Dermis blood vessel endothelial cell (primary cell): ENCODE measurements at regions not wholly inside any gene's neighbourhood (a gene's known extent, or its start where the extent isn't known, plus 50 kb on each side); places are given as distances from the start of the nearest gene placed in this dataset.

Source experiments
- DNase-seq: peaks from one replicate; pipeline ENCODE4 v3.0.0; 2010

DNA sequence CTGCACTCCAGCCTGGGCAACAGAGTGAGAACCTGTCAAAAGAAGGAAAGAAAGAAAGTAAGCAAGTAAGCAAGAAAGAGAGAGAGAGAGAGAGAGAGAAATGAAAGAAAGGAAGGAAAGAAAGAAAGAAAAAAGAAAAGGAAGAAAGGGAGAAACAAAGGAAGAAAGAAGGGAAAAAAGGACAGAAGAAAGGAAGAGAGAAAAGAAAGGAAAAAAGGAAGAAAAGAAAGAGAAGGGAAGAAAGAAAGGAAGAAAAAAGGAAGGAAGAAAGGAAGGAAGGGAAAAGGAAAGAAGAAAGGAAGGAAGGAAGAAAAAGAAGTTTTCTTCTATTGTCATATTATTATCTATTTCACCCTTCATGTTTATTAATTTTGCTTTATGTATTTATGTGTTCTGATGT, 251.1 kb upstream of the CD180 start:
- no peak for DNase-seq

DNA sequence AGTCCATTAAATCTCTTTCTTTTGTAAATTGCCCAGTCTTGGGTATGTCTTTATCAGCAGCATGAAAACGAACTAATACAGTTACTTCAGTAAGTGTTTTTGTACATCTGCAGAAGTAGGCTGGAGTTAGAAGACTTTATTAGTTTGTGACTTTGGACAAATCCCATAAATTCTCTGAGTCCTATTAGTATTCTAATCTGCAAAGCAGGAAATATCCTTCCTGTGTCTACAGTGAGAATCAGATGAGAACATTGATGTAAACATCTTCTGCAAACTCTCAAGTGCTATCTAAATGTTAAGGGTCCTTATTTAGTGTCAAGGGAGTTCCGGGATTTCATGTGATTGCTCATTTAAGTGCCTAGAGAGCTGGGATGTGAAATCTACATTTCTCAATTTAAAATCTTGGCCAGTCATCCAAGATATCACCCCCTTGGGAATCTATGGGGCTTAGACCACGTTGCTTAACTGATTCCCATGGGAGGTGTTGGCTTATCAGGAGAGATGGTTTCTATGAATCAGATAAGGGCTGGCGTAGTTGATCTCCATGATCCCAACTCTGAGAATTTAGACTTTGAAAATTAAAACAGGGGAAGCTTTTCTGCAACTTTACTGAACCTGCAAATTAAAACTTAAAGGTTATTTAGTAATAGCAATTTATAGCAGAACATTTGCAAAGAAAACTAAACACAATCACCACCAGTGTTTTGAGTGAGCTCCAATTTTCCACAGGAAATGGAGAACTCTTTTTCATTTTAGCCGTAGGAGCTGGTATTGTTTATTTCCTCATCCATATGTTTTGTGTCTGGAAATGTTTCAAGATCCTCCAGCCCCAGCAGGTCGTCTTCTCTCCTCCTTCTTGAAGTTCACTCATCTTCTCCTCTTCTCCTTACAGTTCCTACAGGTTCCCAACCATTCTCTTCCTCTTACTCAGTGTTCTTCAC, 241.6 kb upstream of the CD180 start:
- DNase-seq, result peak; percentile 41

DNA sequence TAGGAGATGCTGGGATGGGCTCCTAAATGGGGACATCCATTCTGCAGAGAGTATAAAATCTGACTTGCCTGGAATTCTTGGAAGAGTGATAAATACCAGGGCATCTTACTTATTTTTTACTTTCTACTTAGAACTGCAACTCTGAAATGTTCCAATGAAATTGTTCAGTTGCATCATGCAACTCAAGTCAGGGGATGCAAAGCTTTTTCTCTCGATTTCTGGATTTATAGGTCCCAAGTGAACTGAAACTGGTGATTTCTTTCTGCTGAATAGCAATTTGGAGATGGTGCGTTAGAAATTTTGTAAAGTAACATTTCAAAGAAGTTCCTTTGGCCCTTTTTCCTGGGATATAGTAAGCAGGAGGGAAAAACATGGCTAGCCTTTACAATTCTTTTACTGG, 238.4 kb upstream of the CD180 start:
- DNase-seq, result no peak

DNA sequence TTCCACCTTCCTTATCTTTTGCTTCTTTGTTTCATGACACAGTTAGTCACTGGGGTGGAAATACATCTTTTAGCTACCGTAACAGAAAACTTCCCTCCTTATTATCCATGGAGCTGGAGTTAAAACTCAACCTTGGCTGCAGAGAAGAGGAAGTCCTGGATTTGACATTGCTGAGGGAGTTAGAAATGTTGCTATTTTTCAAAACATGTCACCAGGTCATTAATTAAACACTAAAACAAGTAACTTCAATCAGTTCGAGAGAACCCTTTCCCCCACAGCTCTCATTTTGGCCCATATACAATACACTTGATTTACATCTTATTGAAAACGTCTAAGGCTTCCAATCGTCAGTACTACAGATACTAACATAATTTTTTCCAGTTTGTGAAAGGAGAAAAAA, 237.9 kb upstream of the CD180 start:
- DNase-seq, result no peak

DNA sequence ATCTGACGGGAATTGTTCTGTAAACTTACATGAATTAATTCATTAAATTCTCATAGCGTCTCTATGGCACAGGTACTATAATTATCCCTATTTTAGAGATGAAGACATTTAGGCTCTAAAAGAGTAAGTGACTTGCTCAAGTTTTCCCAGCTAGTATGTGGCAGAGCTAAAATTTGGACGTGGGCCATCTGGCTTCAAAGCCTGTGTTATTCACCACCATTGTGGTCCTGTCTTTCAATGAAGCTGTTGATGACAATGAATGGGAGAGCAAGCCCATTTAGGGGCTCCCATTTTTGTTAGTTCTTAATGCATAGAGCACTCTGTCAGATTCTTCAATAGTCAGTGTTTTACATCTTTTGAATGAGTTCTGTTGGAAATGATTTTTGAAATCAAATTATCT, 236.0 kb upstream of the CD180 start:
- peak; percentile 8 for DNase-seq

DNA sequence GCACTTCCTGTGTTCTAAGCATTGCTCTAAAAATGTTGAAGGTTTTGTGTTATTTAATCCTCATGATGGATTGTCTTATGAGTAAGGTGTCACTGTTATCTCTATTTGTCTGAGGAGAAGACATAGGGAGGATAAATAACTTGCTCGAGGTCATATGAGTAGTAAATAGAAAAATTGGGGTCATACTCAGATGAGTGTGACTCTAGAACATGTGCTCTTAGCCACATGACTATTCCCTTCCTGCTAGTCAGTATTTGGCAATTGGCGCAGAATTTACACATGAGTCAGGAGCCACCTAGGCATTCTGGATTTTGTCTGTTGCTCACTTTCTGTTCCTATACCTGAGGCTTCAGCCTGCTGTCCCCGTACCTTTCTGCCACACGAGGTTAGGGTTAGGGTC, 234.6 kb upstream of the CD180 start:
- no peak for DNase-seq

DNA sequence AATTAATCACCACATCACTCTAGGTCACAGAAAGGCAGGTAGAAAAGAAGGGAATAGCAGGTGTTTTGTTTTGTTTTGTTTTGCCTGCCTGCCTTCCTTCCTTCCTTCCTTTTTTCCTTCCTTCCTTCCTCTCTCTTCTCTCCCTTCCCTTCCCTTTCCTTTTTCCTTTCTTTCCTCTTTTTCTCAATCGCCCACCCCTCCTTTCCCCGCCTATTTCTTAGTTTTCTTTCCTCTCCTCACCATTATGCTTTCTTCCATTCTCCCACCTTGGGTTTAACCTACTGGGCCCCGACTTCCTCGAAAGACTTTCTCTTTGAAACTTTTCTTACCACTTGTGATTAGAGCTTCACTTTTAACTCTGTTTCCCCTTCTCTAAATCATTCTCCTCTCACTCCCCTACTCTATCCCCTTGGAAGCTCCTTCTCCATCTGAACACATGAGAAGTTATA, 231.3 kb upstream of the CD180 start:
- no peak for DNase-seq

DNA sequence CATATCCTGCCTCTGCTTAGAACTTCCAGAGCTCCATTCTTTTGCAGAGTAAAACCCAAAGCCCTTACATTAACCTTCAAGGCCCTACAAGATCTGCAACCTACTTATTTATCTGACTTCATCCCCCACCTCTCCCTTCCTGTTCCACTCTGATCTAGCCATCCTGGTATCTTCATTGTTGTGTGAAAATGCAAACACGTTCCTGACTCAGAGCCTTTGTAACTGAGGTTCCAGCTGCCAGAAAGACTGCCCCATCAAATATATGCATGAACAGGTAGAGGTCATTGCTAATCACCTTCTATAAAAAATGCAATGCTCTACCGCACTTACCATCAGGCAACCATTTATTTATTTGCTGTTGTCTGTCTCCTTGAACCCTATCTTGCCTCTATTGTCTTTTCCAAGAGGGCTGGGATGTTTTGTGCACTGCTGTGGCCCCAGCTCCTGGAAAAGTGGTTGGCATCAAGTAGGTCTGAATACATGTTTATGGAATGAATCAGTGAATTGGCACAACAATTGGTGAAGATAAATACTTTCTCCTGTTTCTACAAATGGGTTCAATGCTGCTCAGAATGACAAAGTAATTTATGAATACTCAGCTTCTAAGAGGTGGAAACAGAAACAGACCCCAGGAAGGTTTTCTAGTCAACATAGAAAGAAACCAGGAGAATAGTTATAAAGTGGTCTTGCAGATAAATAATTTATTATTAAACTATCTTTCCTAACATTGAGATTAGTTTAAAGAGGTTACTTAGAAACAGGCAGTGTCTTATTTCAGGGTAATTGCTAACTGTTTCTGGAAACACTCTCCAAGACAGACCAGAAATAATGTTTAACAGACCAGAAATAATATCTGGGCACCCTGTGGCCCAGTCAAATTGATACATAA, 230.6 kb upstream of the CD180 start:
- no peak for DNase-seq

DNA sequence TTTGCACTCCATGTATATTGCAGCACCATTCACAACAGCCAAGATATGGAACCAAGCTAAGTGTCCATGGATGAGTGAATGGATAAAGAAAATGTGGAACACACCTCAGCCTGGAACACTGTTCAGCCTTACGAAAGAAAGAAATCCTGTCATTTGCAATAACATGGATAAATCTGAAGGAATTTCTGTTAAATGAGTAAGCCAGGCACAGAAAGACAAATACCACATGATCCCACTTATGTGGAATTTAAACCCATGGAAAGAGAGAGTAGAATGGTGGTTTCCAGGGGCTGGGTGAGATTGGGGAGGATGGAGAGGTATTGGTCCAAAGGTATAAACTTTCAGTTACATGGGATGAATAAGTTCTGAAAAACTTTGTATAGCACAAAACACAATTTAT, 228.9 kb upstream of the CD180 start:
- no peak for DNase-seq

DNA sequence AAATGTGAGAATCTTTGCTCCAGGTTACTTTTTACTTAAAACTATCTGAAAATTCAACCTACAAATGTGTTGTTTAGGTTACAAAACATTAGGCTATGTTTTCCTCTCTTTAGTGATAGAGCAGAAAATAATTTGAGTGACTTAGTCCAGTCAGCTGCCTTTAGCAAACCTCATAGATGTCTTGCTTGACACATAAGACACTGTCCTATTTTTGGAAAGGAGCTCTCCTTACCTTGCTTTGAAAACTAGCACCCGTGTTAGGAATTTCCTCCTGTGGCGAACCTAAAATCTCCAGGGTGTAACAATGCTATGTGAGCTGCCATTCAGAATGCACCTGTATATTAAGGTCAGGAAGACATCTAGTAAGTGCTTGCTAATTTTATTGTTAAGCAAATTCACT, 221.2 kb upstream of the CD180 start:
- no peak for DNase-seq

DNA sequence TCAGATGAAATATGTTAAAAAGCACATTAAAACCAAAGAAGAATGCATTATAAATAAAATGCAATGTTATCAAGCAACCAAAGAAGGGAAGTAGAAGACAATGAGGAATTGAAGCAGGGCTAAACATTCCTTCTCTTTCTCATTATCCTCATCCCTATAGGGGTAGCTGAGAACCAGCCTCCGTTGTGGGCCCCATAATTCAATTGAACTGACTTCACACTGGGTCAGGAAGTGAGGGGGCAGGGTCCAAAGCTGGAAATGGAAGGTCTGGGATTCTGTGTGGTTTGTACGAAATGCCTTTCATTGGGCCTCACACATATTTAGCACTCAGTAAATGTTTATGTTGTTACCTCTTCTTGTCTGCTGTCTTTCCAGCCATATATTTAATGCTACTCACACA, 220.4 kb upstream of the CD180 start:
- no peak for DNase-seq

DNA sequence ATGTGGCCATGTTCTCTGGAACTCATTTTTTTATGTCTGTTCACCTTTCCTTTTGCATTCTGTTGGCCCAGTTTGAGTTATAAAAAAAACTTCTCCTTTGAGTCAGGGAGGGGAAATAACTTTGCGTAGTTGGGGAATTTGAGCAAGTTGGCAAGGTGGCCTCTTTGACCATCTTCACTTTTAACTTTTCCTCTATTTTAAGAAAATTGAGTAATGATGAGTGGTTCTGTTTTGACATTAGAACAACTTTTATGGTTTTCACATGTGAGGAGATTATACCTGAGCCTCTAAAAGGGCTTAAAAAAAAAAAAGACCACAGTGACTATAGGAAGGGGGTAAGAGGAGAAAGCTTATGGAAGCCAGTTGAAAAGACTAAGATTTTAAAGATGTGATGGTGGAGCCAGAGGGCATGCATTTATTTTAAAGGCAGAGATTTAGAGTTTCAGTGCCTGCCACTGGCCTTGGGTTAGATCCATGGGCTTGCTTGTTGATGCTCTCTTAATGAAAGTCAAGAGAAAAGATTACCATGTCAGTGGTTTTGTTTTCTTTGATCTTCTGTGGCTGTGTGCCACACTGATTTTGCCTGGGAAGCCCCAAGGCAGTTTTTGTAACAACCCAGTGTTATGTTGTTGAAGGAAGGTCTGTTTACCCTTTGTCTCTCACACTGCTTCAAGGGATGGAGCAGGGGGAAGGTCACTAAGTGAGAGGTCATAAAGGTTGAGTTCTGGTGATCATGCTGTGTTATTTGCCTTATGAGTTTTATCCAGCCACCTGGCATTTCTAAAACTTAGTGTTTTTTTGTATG, 219.7 kb upstream of the CD180 start:
- no peak for DNase-seq

DNA sequence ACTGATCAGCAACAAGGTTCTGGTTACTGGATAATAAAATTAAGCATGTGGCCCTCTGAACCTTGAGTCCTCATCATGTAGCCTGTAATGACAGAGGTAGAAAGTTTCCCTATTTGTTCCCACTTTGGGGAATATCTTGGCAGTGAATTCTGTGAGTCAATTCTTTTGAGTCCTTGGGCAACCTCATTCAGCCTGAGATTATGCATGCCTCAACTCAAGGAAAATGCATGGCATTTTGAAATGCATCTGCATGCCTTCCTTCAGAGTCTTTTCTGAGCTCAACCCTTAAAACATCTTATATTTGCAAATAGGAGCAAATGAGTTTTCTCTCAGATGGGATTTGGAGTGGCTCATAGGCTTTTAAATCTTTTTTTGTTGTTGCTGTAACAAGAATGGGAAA, 218.1 kb upstream of the CD180 start:
- DNase-seq, result peak; percentile 17

DNA sequence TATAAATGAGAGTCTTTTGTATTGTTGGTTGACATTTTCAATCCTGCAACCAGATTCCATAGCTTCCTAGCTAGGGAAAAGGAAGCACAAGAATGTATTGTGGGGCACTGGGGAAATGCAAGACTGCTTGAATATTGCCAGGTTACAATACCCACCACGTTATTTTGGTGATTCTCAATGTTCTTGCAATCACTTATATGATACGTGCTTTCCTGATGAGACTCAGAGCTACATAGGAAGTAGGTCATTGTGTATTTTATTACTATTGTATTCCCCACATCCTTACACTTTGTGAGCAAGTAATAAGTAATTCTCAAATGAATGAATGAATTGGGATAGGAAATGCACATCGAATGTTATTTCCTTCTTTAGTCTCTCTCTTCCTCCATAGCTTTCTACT, 217.1 kb upstream of the CD180 start:
- peak; percentile 72 for DNase-seq

DNA sequence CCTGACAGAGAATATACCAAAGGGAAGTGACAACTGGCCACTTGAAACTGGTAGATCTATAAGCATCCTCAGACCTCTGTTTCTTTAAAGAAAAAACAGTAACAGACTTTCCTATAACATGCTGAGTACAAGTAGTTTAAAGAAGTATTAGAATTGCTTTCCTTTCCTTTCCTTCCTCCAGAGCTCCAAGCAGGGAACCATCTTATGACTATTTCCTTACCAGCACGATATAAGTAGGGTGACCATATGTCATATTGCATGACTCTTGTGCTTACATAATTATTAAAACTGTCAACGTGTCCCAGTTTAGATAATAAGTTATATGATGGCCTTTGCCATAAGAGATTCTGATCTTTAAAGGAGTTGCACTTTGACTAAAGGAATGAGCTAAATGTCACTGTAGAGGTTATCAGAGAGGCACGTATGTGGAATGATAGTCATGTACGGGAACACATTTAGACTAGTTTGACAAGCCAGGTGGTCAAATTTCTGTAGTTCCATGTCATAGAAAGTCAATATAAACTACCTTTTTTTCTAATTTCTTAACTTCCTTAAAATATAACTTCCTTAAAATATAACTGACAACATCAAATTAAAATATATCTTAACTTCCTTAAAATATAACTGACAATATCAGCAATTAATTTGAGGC, 212.7 kb upstream of the CD180 start:
- DNase-seq, result no peak

DNA sequence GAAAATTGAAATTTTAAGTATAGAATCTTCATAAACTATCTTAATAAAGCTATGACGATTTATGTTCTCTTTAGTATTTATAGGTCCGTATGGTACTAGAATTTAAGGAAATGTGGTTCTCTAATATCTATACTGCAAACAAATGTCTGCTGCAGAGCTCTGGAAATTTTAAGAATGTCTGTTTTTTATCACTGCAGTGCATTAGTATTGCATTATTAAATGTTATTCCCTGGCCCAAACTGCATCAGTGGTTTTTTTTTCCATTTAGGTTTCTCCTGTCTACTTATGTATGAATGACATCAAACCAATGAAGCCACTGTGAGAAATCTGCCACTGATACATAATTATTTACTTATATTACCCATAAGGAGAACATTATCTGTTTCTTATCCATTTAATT, 211.4 kb upstream of the CD180 start:
- DNase-seq, result no peak

DNA sequence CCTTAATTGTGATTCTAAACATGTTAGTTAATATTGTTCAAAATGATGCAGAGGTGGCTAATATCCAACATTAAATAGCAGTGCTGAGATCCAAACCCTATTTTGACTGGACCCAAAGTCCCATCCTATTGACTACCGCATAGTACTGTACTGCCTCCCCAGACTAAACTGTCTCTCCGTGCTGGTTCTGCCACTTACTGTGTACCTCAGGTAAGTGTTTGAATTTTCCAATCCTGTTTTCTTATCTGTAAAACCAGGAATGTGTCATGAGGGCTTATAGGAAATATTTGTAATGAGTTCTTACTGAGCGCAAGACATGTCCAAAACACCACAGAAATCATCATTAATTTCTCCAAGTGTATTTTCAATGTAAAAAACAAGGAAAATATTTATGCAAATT, 209.2 kb upstream of the CD180 start:
- no peak for DNase-seq

DNA sequence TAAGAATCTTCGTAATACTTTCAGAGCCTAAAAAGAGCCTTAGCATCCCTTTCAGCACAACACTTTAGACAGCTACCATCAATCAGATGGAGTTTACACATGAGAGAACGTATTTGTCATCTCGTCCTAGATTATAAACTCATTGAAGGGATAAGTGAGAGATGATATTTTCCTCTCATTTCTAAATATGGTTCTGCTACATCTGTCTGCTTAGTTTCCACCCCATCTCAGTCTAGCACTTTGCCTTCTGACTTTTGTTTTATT, 208.4 kb upstream of the CD180 start:
- DNase-seq, result no peak

DNA sequence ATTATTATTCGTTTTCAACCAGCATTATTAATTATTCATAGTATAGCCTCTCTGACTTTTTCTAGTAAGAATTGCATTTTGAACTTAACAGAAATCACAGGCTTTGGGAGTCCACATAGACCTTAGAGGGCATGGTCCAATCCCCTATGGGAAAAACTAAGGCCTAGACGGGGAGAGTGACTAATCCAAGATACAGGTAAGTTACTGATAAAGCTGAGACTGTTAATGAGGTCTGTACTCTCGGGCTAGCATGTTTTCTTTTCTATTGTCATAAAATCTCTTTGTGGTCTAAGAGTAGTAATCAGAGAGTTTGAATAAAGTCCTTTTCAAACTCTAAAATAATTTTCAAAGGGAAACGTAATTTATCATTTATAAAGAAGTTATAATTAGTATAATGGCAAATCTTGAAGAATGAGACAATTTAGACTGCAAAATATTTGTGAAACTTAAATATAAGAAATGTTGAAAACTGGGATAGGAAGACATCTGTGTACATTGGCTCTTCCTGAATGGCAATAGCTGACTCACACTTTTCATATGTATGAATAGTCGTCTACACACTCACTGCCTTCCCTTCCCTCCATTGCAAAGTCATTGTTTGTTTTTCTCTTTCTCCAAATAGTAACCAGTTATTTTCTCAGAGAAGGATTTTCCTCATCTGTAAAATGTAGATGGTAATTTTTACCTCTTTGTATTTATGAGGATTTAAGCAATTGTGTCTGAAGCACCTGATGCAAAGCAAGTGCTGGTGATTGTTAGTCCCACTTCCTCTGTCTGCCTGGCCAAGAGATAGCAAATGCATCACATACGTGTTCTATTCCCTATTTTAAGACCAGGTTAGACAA, 207.9 kb upstream of the CD180 start:
- peak; percentile 68 for DNase-seq

DNA sequence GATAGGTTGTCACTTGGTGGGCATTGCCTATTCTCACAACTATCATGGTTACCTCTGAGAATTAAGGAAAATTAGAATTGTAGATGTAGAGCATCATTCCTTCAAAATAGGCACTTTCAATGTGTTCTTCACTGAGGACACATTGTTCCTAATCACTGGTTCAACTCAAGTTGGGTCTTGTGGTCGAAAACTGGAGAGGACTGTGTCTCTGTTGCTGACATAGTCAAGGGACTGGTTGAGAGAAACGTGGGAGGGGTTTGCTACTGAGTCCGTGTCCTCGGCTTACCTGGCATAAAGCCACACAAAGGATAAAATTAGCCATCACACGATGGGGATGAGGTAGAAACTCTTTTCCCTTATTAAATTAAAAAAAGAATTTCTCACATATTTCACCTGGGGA, 205.9 kb upstream of the CD180 start:
- no peak for DNase-seq

DNA sequence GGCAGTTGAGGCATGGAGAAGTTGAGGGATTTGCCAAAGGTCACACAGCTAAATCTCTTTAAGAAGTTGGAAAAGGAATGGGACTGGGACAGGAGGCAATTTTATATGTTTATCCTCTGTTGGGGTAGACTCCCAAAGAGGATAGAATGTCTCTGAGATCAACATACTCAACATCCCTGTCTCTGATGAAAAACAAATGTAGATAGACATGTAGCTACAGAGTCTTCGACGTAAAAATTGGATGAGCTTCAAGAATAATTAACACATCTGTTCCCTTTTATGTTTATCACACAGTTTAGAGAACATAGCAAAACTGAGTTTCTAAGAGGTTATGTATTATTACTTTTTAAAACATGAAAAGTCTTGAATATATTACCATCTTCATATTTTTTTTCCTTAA, 204.6 kb upstream of the CD180 start:
- DNase-seq, result no peak

DNA sequence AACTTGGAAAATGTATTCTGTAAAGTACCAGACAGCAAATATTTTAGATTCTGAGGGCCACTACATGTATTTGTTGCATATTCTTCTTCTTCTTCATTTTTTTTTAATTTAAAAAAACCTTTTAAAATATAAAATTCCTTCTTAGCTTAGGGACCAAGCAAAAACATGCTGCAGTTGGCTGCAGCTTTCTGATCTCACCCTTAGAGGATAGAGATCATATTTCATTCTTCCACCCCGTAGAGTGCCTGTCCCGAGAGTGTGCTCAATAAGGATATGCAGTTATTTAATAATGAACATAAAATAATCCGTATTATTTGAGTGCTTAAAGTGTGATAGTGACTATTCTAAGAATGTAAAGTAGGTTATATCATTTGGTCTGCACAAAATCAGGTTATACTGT, 204.2 kb upstream of the CD180 start:
- DNase-seq, result no peak
